GM04504 (cell line): ENCODE measurements at regions not wholly inside any gene's neighbourhood (a gene's known extent, or its start where the extent isn't known, plus 50 kb on each side); places are given as distances from the start of the nearest gene placed in this dataset.

ENCODE experiments used
- DNase-seq: peaks from one replicate; pipeline ENCODE4 v3.0.0-alpha.2; 2012; ENCODE audit warnings: low read depth

GRCh38 chr3:76972624-76973296 is 67.1 kb upstream of the ROBO2 start:
- no peak for DNase-seq

- no peak for DNase-seq
Measured at GRCh38 chr3:76976996-76977395, 62.9 kb upstream of the ROBO2 start.

GRCh38 chr3:76985645-76986044 is 54.3 kb upstream of the ROBO2 start:
- no peak for DNase-seq

- DNase-seq, result no peak
Measured at GRCh38 chr3:76986876-76987474, 52.9 kb upstream of the ROBO2 start.
